Right lobe of liver (tissue), 6 donors: ENCODE measurements at regions not wholly inside any gene's neighbourhood (a gene's known extent, or its start where the extent isn't known, plus 50 kb on each side); places are given as distances from the start of the nearest gene placed in this dataset.

ENCODE experiments used
- ATAC-seq, 4 donors: fragments of 200-7000 bp; cut with Tn5 transposase; one replicate each; pipeline ENCODE4 v1.9.1; 2020; ENCODE audit warnings: mild to moderate bottlenecking in 4 of 4, moderate library complexity in 4 of 4
- DNase-seq, 3 donors: peaks; one replicate each; pipeline ENCODE4 v3.0.0-alpha.2; 2020
- H3K27ac ChIP-seq, 3 donors: fragments of 200-600 bp; one replicate each; pipeline ENCODE4 v1.8.0; 2022
- H3K27me3 ChIP-seq, 2 donors: fragments of 200-600 bp; one replicate each; pipeline ENCODE4 v1.8.0; 2022
- H3K36me3 ChIP-seq, 4 donors: fragments of 200-600 bp; sonication (generic) in 1 of 4; one replicate each; pipeline versions ENCODE4 v1.5.1 to v1.8.0; 2017 to 2022; ENCODE audit warnings: control low read depth in 1 of 4
- H3K4me1 ChIP-seq, 4 donors: fragments of 200-600 bp; sonication (generic) in 1 of 4; one replicate each; pipeline versions ENCODE4 v1.5.1 to v1.8.0; 2017 to 2022; ENCODE audit warnings: control low read depth in 1 of 4
- H3K4me3 ChIP-seq, 3 donors: fragments of 200-600 bp; one replicate each; pipeline ENCODE4 v1.8.0; 2022
- H3K9me3 ChIP-seq, 4 donors: fragments of 200-600 bp; sonication (generic) in 1 of 4; one replicate each; pipeline versions ENCODE4 v1.5.1 to v1.8.0; 2017 to 2022; ENCODE audit warnings: control low read depth in 1 of 4
- POLR2A ChIP-seq: fragments of 450-650 bp; IDR thresholded peaks from one replicate; pipeline ENCODE4 v1.6.1; 2017; ENCODE audit warnings: antibody characterized with exemption, mild to moderate bottlenecking
- WGBS: methylation state at CpG from one replicate; pipeline ENCODE4 v1.1.6; 2018; ENCODE audit warnings: low coverage, low lambda C conversion rate; ENCODE audit not compliant: insufficient coverage; ENCODE audit errors: missing lambda C conversion rate; 5-methylcytosine and 5-hydroxymethylcytosine counted together
- intact Hi-C, 2 donors: fragments of 100-400 bp; cut with DNase I; formaldehyde crosslinking; loops; one replicate each; pipeline versions ENCODE4 v1.11.2 to v1.14.1; 2022
- TF ChIP-seq, protein P1 (sequence below), 4 donors: fragments of 200-600 bp in 3 of 4; fragments of 450-650 bp in 1 of 4; IDR thresholded peaks; one replicate each; pipeline versions ENCODE4 v1.5.1 to v1.8.0; 2016 to 2022; ENCODE audit warnings: antibody characterized with exemption in 4 of 4, mild to moderate bottlenecking in 2 of 4
- donor health status: DM: no; HTN: yes; CAD: no.
- donor health status: DM: no; HTN: no; CAD: no.
- donor health status: DM: no; HTN: no; CAD: no.
- donor health status: DM: no; HTN: yes; CAD: no.
- donor health status: DM: no; HTN: yes; CAD: no.

DNA sequence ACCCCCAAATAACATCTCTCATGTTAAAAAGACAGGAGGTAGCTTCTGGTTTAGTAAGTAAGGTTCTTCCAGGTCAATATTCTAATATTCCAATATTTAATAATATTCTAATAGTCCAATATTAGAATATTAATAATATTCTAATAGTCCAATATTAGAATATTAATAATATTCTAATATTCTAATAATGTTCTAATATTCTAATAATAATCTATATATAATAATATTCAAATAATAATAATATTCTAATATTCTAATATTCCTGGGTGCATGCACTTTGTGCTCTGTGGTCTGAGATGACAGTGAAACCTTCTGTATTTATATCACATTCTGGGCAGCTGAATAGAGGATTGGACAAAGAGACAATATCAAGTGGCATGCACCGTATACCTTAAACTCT, 96.1 kb downstream of the PCDH10 start:
- DNase-seq (no peak), ATAC-seq (no peak)
- Histone ChIP-seq H3K27me3 (no peaks in the 10 kb centered on the region), H3K4me3 (no peak overlapping the region), H3K36me3 (no peaks in the 10 kb centered on the region), H3K27ac (no peak overlapping the region), H3K4me1 (no peaks in the 10 kb centered on the region), H3K9me3 (no peaks in the 10 kb centered on the region)
- 83% methylated on average over 1 of the region's 1 CpG for WGBS
- intact Hi-C loops: no loop called here
- no peak for TF ChIP-seq POLR2A
- TF ChIP-seq, protein P1, sequence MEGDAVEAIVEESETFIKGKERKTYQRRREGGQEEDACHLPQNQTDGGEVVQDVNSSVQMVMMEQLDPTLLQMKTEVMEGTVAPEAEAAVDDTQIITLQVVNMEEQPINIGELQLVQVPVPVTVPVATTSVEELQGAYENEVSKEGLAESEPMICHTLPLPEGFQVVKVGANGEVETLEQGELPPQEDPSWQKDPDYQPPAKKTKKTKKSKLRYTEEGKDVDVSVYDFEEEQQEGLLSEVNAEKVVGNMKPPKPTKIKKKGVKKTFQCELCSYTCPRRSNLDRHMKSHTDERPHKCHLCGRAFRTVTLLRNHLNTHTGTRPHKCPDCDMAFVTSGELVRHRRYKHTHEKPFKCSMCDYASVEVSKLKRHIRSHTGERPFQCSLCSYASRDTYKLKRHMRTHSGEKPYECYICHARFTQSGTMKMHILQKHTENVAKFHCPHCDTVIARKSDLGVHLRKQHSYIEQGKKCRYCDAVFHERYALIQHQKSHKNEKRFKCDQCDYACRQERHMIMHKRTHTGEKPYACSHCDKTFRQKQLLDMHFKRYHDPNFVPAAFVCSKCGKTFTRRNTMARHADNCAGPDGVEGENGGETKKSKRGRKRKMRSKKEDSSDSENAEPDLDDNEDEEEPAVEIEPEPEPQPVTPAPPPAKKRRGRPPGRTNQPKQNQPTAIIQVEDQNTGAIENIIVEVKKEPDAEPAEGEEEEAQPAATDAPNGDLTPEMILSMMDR (IDR thresholded peaks at IDR 0.05): no peak
